ENCODE measurements at regions not wholly inside any gene's neighbourhood (a gene's known extent, or its start where the extent isn't known, plus 50 kb on each side); places are given as distances from the start of the nearest gene placed in this dataset.

DNA sequence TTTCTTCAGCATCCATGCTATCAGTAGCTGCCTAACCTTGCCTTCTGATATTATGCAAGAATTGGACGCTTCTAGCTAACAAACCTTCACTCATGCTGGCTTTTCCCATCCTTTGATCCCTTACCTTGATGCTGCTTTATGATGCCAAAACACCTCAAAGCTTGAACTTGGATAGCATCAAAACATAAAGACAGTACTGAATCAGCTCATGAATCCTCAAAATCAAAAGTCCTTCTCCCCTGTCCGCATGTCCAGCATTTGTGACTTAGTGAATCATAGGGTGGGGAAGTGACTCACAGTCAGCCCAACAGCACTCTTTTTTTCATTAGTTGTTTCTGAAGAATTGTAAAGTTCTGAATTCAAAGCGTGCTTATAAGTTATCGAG lies 89.5 kb upstream of the PIK3CG start:
- DNase-seq (ENCODE audit: low read depth in 1 of 2, low spot score in 1 of 2): no peak

DNA sequence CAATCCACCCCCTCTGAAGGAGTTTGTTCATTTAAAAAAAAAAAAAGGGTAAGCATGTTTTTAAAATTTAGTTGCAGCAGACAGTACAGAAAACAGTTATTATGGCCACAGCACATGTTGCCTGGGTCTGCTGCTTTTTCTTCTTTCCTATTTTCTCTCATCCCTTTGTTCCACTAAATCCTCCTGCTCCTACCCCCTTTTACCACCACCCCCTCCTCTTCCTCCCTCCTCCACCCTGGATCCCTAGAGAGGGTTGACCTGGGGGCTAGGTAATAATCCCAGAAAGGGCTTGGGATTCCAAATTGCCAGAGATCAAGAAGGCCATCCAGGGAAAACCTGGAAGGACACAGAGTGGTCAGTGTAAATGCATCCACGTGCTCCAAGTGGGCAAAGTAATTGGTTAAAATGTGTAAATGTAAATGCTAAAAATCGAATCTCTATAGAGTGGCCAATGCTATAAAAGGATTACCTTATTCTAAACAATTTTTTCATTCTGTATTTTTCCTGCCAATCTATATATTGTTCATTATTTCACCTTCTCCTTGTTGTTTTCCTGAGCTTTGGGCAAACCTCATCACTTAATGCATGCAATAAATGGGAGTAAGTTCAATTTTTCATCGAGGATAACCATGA lies 89.0 kb upstream of the PIK3CG start:
- no peak for DNase-seq (ENCODE audit: low read depth in 1 of 2, low spot score in 1 of 2)

- DNase-seq (ENCODE audit: low read depth in 1 of 2, low spot score in 1 of 2): no peak
Observed at GRCh38 chr7:106776618-106777347, 88.3 kb upstream of the PIK3CG start.

DNA sequence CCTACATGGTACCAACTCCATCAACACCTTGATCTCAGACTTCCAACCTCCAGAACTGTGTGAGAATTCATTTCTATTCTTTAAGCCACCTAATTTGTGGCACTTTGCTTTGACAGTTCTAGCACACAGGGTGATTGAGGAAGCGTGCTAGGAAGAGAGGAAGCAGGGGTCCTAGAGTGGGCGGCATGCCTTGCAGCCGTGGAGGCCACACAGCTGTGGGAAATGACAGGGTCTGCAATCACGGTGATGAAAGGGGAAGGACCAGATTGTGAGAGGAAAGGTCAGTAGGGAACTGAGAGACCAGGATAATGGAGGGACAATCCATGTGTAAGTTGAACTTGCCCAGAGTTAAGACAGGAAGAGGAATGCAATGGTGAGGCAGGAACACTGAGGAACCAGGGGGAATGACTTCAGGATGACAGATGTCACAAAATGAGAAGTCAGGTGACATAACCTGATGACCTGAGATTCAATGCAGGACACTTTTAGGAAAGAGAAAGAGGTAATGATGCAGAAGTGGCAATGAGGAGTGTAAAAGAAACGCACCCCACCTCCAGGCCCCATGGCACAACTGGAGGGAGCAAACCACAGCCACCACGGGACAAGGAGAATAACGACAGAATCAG lies 87.3 kb upstream of the PIK3CG start:
- no peak for DNase-seq (ENCODE audit: low read depth in 1 of 2, low spot score in 1 of 2)

DNA sequence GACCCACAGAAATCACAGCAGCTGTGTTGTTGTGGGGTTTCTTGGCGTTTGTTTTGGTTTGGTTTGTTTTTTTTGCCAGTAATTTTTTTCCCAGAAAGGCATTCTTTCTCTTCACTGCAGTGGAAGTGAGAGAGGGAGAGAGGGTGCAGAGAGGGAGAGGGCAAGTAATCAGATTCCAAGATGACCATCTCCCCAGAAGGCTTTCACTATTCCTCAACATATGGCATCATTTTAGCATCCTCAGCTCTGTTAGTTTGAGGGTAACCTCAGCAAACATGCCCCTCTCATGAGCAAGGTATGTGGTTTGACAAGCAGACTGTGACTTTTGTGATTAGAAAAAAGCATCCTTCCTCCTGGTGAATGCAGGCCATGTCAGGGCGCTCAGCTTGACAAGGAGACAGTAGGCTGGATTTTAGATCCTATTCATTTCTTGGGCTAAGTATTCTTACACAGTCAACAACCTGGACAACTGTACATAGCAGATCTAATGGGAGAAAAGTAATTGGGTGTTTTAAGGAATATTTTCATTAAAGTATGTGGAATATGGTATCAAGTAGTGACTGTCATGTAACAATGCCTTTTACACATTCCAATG lies 86.3 kb upstream of the PIK3CG start:
- no peak for DNase-seq (ENCODE audit: low read depth in 1 of 2, low spot score in 1 of 2)

GRCh38 chr7:106779877-106780276 lies 85.2 kb upstream of the PIK3CG start:
- DNase-seq (ENCODE audit: low read depth in 1 of 2, low spot score in 1 of 2): no peak

- DNase-seq (ENCODE audit: low read depth in 1 of 2, low spot score in 1 of 2): no peak
Observed at GRCh38 chr7:106781007-106781406, 84.1 kb upstream of the PIK3CG start.

DNA sequence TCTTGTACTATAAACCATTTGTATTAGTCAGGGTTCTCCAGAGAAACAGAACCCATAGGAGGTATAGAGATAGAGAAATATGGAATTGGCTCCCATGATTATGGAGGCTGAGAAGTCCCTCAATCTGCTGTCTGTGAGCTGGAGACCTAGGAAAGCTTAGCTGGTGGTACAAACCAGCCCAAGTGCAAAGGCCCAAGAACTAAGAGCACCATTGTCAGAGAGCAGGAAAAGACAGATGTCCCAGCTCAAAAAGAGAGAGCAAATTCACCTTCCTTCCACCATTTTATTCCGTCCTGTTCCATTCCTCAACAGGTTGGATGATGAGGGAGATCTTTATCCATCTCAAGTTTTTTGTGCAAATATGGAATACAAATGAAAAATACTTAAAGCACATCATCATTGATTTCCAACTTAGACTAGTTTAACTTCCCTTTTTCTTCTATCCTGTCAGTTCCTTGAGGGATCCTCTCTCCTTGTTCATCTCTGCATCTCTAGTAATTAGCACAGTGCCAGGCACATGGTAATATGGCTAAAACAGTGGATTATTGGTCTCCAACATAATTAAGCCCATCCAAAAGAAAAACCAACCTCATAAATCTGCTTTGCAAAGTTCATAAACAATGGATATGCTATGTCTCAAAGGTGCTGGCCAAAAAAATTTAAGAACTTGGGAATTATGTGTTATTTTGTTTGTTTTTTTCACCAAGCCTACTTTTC lies 83.1 kb upstream of the PIK3CG start:
- DNase-seq (ENCODE audit: low read depth in 1 of 2, low spot score in 1 of 2): no peak

DNA sequence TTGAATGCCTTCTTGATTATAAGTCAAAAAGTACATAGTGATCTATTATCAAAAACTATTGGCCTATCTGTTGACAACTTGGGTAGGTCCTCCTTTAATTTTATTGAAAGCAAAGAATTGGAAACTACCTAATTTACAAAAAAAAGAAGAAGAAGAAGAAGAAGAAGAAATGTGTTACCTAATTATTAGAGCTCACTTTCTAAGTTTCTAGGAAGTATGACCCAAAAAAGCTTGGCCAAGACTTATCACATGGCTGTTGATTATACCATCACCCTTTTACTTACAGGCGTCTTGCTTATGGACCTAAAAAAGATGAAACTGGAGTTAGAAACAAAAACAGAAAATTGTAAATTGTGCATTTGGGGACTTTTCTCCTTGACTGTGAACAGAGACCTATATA lies 81.8 kb upstream of the PIK3CG start:
- no peak for DNase-seq (ENCODE audit: low read depth in 1 of 2, low spot score in 1 of 2)

DNA sequence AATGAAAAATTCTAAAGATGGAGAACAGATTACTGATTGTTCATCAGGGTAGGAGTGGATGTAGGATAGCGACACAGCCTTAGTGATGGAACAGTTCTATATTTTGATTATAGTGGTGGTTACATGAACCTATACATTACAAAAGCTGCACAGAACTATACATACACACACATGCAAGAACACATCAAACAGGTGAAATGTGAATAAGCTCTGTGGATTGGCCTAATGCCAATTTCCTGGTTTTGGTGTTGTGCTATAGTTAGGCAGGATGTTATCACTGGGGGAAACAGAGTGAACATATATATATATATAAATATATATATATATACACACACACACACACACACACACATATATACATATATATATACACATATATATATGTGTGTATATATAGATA lies 76.4 kb upstream of the PIK3CG start:
- no peak for DNase-seq (ENCODE audit: low read depth in 1 of 2, low spot score in 1 of 2)

DNA sequence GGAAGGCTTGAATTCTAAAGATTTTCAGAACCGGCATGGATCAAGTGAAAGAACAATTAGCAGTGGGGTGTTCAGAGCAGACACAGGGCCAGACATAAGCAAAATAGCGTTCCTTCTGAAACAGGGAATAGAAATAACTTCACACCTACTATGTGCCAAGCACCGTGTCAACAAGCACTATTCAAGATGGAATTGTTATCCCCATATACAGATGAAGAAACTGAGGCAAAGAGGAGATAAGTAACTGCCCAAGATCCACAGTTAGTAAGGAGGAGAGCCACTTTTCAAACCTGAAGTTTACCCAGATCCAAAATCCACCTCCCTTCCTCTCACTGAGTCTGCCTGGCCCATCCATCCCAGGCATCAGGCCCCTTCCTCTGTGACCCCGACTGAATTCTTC lies 73.6 kb upstream of the PIK3CG start:
- DNase-seq (ENCODE audit: low read depth in 1 of 2, low spot score in 1 of 2): no peak

- no peak for DNase-seq (ENCODE audit: low read depth in 1 of 2, low spot score in 1 of 2)
Observed at GRCh38 chr7:106792233-106792926, 72.7 kb upstream of the PIK3CG start.

- peak in 1 of 2 donors; percentile 38 for DNase-seq (ENCODE audit: low read depth in 1 of 2, low spot score in 1 of 2)
Observed at GRCh38 chr7:106793015-106793975, 71.8 kb upstream of the PIK3CG start.

DNA sequence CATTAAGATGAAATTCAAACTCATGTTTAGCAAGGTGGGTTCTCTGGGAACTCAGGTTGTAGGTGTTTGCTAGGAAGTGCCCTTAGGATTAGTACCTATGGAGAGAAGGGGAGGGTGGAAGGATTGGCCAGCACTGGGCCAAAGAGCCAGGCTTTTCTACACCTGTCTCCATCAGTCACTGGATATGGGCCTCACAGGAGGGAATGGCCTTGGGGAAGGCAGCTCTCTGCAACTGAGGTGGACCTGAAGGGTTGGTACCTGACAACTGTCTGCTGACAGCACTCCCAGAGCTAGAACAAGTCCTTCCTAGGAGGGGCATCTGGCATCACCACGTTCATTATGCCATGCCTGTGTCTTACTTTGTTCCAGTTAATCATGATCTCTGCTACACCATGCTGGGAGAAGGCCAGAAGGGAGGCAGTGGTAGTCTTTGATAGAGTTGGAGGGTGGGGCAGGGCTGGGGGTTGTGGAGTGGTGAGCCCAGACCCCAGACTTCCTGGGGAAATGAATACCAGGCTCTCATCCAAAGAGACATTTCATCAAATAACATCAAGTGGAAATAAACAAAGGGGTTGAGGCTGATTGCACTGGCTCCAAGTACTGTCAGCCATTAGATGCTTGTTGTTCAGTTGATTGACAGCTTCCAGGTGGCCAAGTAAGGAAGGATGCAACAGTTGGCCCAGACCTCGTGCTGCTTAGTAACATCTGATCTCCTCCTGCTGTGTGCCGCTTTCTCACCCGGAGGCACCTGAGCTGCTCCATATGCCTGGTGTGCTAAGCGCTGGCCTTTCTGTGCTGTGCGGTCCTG lies 70.6 kb upstream of the PIK3CG start:
- DNase-seq (ENCODE audit: low read depth in 1 of 2, low spot score in 1 of 2): no peak

DNA sequence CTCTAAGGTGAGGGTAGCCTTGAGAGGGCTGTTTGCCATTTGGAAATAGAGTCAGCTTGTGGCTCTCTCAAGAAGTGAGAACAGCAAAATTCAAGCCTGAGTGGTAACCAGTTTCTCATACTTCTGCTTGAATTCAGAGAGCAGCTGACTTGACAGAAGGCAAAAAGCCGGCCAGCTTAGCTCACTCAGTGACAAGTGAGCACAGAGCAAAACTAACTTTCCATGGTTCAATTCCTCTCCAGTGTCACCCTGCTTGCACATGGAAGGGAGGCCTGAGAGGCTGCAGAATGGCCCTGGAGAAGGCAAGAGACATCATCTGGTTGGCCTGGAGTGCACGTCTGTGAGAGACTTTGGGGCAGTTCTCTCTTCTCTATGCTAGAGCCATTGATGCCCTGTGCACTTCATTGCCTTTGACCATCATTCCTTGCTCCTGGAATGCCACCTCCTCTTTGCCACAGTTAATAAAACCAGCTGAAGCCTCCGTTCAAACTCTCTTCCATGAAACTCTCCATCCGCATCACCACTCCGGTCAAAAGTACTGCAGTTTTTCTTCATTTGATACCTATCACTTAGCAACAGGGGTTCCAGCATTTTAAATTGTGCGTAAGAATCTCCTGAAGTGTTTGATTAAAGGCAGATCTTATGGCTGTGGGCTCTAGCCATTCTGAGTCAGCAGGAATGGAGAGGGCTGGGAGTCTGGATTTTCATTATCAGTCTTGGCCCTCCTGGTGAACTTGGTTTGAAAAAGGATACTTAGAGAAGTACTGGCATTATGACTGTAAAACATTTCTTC lies 69.8 kb upstream of the PIK3CG start:
- no peak for DNase-seq (ENCODE audit: low read depth in 1 of 2, low spot score in 1 of 2)

DNA sequence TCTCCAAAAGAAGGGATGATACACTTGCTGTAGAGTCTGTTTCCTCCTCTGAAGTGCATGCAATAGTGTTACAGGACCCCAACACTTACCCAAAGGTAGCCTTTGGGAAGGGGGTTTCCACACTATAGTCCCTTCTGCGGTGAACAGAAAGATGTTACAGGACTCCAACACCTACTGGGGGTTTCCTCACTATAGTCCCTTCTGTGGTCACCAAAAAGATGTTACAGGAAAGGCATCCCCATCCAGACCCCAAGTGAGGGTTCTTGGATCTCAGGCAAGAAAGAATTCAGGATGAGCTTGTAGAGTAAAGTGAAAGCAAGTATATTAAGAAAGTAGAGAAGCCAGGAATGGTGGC lies 69.2 kb upstream of the PIK3CG start:
- DNase-seq (ENCODE audit: low read depth in 1 of 2, low spot score in 1 of 2): no peak

- DNase-seq (ENCODE audit: low read depth in 1 of 2, low spot score in 1 of 2): no peak
Observed at GRCh38 chr7:106797937-106798336, 67.1 kb upstream of the PIK3CG start.

- DNase-seq (ENCODE audit: low read depth in 1 of 2, low spot score in 1 of 2): no peak
Observed at GRCh38 chr7:106802589-106802988, 62.5 kb upstream of the PIK3CG start.

Data from activated CD4-positive, alpha-beta T cell treated with anti-CD3 and anti-CD28 coated beads, Interleukin-2, amount 50 U/mL, for 24 hours (primary cell).